Nephron progenitor cell (in vitro differentiated cells): ENCODE measurements at regions not wholly inside any gene's neighbourhood (a gene's known extent, or its start where the extent isn't known, plus 50 kb on each side); places are given as distances from the start of the nearest gene placed in this dataset.

ENCODE experiments used
- DNase-seq: peaks from one replicate; pipeline ENCODE4 v3.0.0; 2021
- H3K27ac Mint-ChIP-seq: 2 replicates; pipeline ENCODE4 v1.8.0; 2021; ENCODE audit warnings: mild to moderate bottlenecking, moderate library complexity, mixed read lengths
- H3K27me3 Mint-ChIP-seq: 2 replicates; pipeline ENCODE4 v1.8.0; 2021; ENCODE audit warnings: mild to moderate bottlenecking, low read depth, mixed read lengths; ENCODE audit not compliant: poor library complexity
- H3K36me3 Mint-ChIP-seq: 2 replicates; pipeline ENCODE4 v1.8.0; 2021; ENCODE audit warnings: low read depth, mixed read lengths
- H3K4me1 Mint-ChIP-seq: 2 replicates; pipeline ENCODE4 v1.8.0; 2021; ENCODE audit warnings: mixed read lengths
- H3K4me3 Mint-ChIP-seq: 2 replicates; pipeline ENCODE4 v1.8.0; 2021; ENCODE audit warnings: mild to moderate bottlenecking, moderate library complexity, mixed read lengths
- H3K9me3 Mint-ChIP-seq: 2 replicates; pipeline ENCODE4 v1.8.0; 2021; ENCODE audit warnings: mild to moderate bottlenecking, moderate library complexity, mixed read lengths
- TF ChIP-seq, protein P1 (sequence below): fragments of 200-600 bp; sonication (generic); IDR thresholded peaks from 2 replicates; pipeline ENCODE4 v1.5.0; 2021; ENCODE audit warnings: antibody characterized with exemption

DNA sequence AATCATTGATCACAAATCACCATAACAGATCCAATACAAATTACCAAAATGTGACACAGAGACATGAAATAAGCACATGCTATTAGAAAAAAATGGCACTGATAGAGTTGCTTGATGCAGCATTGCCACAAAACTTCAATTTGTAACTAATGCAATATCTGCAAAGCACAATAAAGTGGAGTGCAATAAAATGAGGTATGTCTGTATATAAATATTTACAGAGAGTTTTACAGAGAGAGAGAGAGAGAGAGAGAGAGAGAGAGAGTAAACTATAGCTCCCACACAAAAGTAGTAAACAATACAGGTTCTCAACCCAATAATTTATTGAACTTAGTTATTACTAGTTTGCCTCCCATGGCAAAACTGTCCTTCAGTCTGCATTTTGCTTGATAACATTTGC is 1807.0 kb downstream of the SUCLG1 start:
- no peaks in the 10 kb centered on the region for H3K36me3 Mint-ChIP-seq
- TF ChIP-seq, protein P1, sequence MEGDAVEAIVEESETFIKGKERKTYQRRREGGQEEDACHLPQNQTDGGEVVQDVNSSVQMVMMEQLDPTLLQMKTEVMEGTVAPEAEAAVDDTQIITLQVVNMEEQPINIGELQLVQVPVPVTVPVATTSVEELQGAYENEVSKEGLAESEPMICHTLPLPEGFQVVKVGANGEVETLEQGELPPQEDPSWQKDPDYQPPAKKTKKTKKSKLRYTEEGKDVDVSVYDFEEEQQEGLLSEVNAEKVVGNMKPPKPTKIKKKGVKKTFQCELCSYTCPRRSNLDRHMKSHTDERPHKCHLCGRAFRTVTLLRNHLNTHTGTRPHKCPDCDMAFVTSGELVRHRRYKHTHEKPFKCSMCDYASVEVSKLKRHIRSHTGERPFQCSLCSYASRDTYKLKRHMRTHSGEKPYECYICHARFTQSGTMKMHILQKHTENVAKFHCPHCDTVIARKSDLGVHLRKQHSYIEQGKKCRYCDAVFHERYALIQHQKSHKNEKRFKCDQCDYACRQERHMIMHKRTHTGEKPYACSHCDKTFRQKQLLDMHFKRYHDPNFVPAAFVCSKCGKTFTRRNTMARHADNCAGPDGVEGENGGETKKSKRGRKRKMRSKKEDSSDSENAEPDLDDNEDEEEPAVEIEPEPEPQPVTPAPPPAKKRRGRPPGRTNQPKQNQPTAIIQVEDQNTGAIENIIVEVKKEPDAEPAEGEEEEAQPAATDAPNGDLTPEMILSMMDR: no peak
- H3K4me3 Mint-ChIP-seq: no peak overlapping the region
- no peaks in the 10 kb centered on the region for H3K9me3 Mint-ChIP-seq
- no peak overlapping the region for H3K27ac Mint-ChIP-seq
- no peak for DNase-seq
- peaks cover 8% of the 10 kb centered on the region for H3K27me3 Mint-ChIP-seq
- H3K4me1 Mint-ChIP-seq: no peaks in the 10 kb centered on the region

DNA sequence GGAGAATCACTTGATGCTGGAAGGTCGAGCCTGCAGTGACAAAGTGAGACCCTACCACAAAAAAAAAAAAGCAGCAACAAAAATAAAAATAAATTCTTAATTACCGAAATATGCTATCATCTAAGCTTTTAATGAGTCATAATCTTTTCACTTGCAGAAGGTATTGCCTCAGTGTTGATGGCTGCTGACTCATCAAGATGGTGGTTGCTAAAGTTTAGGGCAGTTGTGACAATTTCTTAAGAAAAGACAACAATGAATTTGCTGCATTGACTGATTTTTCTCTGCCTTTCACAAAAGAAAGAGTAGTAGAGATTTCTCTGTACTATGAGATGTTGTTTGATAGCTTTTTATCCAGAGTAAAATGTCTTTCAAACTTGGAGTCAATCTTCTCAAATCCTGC is 1809.0 kb downstream of the SUCLG1 start:
- Mint-ChIP-seq H3K27ac (no peak overlapping the region), H3K27me3 (peaks cover 8% of the 10 kb centered on the region), H3K4me3 (no peak overlapping the region), H3K4me1 (no peaks in the 10 kb centered on the region), H3K9me3 (no peaks in the 10 kb centered on the region), H3K36me3 (no peaks in the 10 kb centered on the region)
- DNase-seq: no peak
- TF ChIP-seq, protein P1: no peak

DNA sequence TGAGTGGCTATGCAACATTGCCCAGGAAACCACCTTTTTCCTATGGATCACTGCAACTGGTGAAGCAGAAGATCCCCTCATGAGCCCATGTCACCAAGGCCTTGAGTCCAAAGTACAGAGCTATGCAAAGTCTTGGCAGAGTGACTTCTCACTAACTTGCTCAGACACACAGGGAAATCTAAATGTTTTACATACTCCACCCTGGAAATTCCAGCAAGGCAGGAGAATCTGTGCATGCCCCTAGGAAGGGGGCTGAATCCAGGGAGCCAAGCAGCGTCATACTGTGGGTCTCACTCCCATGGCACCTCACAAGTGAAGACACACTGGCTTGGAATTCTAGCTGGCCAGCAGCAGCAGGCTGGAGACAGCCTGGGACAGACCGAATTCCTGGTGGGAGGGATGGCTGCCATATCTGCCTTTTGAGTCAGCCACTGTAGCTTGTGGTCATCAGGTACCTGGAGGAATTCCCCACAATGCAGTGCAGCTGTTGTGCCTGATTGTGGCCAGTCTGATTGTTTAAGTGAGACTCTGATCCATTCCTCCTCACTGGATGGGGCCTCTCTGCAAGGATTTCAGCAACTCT is 1817.4 kb downstream of the SUCLG1 start:
- Mint-ChIP-seq H3K4me3 (no peak overlapping the region), H3K9me3 (peaks cover 17% of the 10 kb centered on the region), H3K27me3 (no peaks in the 10 kb centered on the region), H3K27ac (no peak overlapping the region), H3K4me1 (no peaks in the 10 kb centered on the region), H3K36me3 (no peaks in the 10 kb centered on the region)
- no peak for DNase-seq
- TF ChIP-seq, protein P1: no peak

GRCh38 chr2:82636402-82637020 is 1822.6 kb downstream of the SUCLG1 start:
- TF ChIP-seq, protein P1: no peak
- Mint-ChIP-seq H3K27ac (no peak overlapping the region), H3K4me3 (no peak overlapping the region), H3K4me1 (no peaks in the 10 kb centered on the region), H3K9me3 (peaks cover 17% of the 10 kb centered on the region), H3K27me3 (no peaks in the 10 kb centered on the region), H3K36me3 (no peaks in the 10 kb centered on the region)
- DNase-seq: no peak

DNA sequence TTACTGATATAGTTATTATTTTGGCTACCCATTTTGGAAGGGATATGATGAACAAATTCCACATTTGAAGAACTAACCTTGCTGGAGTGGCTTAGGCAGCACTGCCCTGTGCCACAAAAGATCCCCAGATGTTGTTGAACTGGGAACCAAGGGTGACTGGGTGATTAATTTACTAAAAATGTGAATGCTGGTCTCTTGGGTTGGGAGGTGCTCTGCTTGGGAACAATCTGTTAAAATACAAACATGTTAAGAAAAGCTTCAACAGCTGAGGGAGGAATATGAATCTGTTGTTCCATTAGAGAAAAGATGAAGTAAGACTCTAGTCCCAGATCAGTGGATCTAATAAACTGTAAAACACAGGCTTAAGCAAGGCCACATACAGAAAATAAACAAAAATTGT is 1860.1 kb downstream of the SUCLG1 start:
- no peaks in the 10 kb centered on the region for H3K27me3 Mint-ChIP-seq
- no peaks in the 10 kb centered on the region for H3K36me3 Mint-ChIP-seq
- no peak overlapping the region for H3K27ac Mint-ChIP-seq
- DNase-seq: no peak
- H3K4me3 Mint-ChIP-seq: no peak overlapping the region
- TF ChIP-seq, protein P1: no peak
- no peaks in the 10 kb centered on the region for H3K4me1 Mint-ChIP-seq
- peaks cover 14% of the 10 kb centered on the region for H3K9me3 Mint-ChIP-seq

GRCh38 chr2:82596581-82596980 is 1862.5 kb downstream of the SUCLG1 start:
- no peak for DNase-seq
- Mint-ChIP-seq H3K4me1 (peaks cover 2% of the 10 kb centered on the region), H3K27me3 (no peaks in the 10 kb centered on the region), H3K36me3 (no peaks in the 10 kb centered on the region), H3K27ac (no peak overlapping the region), H3K4me3 (no peak overlapping the region), H3K9me3 (peaks cover 14% of the 10 kb centered on the region)
- TF ChIP-seq, protein P1: no peak
